ENCODE measurements at regions not wholly inside any gene's neighbourhood (a gene's known extent, or its start where the extent isn't known, plus 50 kb on each side); places are given as distances from the start of the nearest gene placed in this dataset.
A peak's percentile ranks its signal among the peaks of the same experiment; 100 is the strongest.

DNA sequence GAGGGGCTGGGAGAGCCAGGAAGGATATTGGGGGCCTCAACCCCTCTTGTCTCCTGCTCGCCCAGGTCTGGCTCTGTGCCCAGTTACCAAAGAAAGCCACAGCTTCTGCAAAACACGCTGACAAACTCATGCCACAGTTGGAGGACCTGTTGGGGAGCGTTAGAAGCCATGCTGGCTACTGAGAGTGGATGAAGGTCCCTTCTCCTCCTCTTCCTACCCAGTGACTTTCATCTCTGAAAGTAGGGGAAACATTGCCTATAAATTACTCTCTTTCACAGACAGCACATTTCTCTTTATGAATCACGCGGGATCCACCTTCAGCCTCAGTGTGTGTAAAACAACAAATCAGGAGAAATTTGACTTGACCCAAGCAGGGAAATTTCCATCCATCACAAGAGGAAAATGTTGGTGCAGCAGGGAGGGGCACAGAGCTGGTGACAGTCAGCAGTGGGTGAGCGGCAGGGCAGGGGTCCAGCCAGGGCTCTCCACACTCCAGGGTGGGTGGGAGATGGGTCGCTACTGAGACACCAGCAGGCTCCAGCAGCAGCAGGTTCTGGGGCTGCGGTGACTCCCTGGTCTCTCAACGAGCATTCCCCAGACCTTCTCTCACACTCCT, 181.9 kb downstream of the FGF18 start:
- Histone ChIP-seq H3K4me1 (ENCODE audit: insufficient read depth, low read length) (no peaks in the 10 kb centered on the region), H3K4me3 (ENCODE audit: low read length) (no peak overlapping the region), H3K36me3 (ENCODE audit: insufficient read depth, low read length) (no peaks in the 10 kb centered on the region), H3K9me3 (ENCODE audit: control insufficient read depth in 1 of 2, insufficient read depth in 1 of 2, low read length in 2 of 2) (peaks cover 0 to 10% of the 10 kb centered on the region in 2 experiments), H3K27ac (ENCODE audit: low read depth in 1 of 2, low read length in 2 of 2) (no peak overlapping the region), H3K27me3 (ENCODE audit: control insufficient read depth in 1 of 2, insufficient read depth in 2 of 2, low read length in 2 of 2) (no peaks in the 10 kb centered on the region)
- peak in 2 of 14 experiments; percentile 12 to 23 for DNase-seq
- Mint-ChIP-seq H3K27ac (no peak overlapping the region), H3K4me3 (no peak overlapping the region), H3K4me1 (ENCODE audit: low read depth) (peaks cover 5% of the 10 kb centered on the region), H3K9me3 (no peaks in the 10 kb centered on the region), H3K36me3 (ENCODE audit: low read depth) (no peaks in the 10 kb centered on the region), H3K27me3 (peaks cover 20% of the 10 kb centered on the region)
- CTCF ChIA-PET, result no interaction called here
- POLR2A ChIA-PET, result no interaction called here
- no peak for ATAC-seq (ENCODE audit: poor library complexity)
- TF ChIP-seq, protein P1, sequence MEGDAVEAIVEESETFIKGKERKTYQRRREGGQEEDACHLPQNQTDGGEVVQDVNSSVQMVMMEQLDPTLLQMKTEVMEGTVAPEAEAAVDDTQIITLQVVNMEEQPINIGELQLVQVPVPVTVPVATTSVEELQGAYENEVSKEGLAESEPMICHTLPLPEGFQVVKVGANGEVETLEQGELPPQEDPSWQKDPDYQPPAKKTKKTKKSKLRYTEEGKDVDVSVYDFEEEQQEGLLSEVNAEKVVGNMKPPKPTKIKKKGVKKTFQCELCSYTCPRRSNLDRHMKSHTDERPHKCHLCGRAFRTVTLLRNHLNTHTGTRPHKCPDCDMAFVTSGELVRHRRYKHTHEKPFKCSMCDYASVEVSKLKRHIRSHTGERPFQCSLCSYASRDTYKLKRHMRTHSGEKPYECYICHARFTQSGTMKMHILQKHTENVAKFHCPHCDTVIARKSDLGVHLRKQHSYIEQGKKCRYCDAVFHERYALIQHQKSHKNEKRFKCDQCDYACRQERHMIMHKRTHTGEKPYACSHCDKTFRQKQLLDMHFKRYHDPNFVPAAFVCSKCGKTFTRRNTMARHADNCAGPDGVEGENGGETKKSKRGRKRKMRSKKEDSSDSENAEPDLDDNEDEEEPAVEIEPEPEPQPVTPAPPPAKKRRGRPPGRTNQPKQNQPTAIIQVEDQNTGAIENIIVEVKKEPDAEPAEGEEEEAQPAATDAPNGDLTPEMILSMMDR (IDR thresholded peaks at IDR 0.05), result no peak
- intact Hi-C loops (cut with DNase I, micrococcal nuclease), result no loop called here

DNA sequence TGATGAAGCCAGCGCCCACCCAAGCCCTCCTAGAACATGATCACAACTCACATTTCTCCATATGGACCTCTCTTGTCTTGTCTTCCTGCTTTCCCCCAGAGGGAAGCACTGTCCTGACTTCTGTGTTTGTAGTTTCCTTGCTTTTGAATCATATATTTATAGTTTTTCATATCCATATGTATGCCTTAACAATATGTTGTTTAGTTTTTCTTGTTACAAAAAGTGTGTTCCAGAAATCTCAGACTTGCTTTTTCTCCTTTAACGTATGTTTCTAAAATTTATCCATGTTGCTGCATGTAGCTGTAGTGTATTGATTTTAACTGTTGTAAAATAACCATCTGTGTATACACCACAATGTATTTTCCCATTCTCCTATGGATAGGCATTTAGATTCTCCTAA, 182.0 kb upstream of the SMIM23 start:
- Histone ChIP-seq H3K4me1 (ENCODE audit: insufficient read depth, low read length) (no peaks in the 10 kb centered on the region), H3K9me3 (ENCODE audit: control insufficient read depth in 1 of 2, insufficient read depth in 1 of 2, low read length in 2 of 2) (no peaks in the 10 kb centered on the region), H3K27me3 (ENCODE audit: control insufficient read depth in 1 of 2, insufficient read depth in 2 of 2, low read length in 2 of 2) (no peaks in the 10 kb centered on the region), H3K36me3 (ENCODE audit: insufficient read depth, low read length) (no peaks in the 10 kb centered on the region), H3K4me3 (ENCODE audit: low read length) (no peak overlapping the region), H3K27ac (ENCODE audit: low read depth in 1 of 2, low read length in 2 of 2) (no peak overlapping the region)
- Mint-ChIP-seq H3K27me3 (peaks cover 22% of the 10 kb centered on the region), H3K9me3 (peaks cover 5% of the 10 kb centered on the region), H3K4me3 (no peak overlapping the region), H3K4me1 (ENCODE audit: low read depth) (peaks cover 5% of the 10 kb centered on the region), H3K36me3 (ENCODE audit: low read depth) (no peaks in the 10 kb centered on the region), H3K27ac (no peak overlapping the region)
- intact Hi-C loops (cut with DNase I, micrococcal nuclease), result no loop called here
- CTCF ChIA-PET, result no interaction called here
- POLR2A ChIA-PET, result no interaction called here
- ATAC-seq (ENCODE audit: poor library complexity), result no peak
- TF ChIP-seq, protein P1 (IDR thresholded peaks at IDR 0.05), result no peak
- no peak for DNase-seq

DNA sequence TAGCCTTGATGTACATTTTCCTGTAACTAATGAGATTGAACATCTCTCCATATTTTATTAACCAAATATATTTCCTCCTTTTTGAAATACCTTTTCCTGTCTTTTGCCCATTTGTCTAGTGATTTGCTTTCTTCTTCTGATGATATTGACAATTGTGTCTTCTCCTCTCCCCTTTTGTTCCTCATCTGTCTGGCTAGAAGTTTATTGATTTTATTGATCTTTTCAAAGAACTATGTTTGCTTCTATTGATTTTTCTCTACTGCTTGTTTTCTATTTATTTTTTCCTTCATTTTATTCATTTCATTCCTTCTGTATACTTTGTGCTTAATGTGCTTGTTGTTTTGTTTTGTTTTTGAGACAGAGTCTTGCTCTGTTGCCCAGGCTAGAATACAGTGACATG, 181.4 kb upstream of the SMIM23 start:
- Mint-ChIP-seq H3K9me3 (peaks cover 5% of the 10 kb centered on the region), H3K4me1 (ENCODE audit: low read depth) (peaks cover 5% of the 10 kb centered on the region), H3K27ac (no peak overlapping the region), H3K27me3 (peaks cover 25% of the 10 kb centered on the region), H3K4me3 (no peak overlapping the region), H3K36me3 (ENCODE audit: low read depth) (no peaks in the 10 kb centered on the region)
- DNase-seq (no peak), ATAC-seq (ENCODE audit: poor library complexity) (no peak)
- Histone ChIP-seq H3K27ac (ENCODE audit: low read depth in 1 of 2, low read length in 2 of 2) (no peak overlapping the region), H3K27me3 (ENCODE audit: control insufficient read depth in 1 of 2, insufficient read depth in 2 of 2, low read length in 2 of 2) (peaks cover 0 to 3% of the 10 kb centered on the region in 2 experiments), H3K4me3 (ENCODE audit: low read length) (no peak overlapping the region), H3K4me1 (ENCODE audit: insufficient read depth, low read length) (no peaks in the 10 kb centered on the region), H3K36me3 (ENCODE audit: insufficient read depth, low read length) (no peaks in the 10 kb centered on the region), H3K9me3 (ENCODE audit: control insufficient read depth in 1 of 2, insufficient read depth in 1 of 2, low read length in 2 of 2) (no peaks in the 10 kb centered on the region)
- ChIA-PET CTCF (no interaction called here), POLR2A (no interaction called here)
- intact Hi-C loops (cut with DNase I, micrococcal nuclease), result no loop called here
- TF ChIP-seq, protein P1 (IDR thresholded peaks at IDR 0.05), result no peak

Data from CD4-positive, alpha-beta T cell (primary cell).